WTC11 (cell line): ENCODE measurements at regions not wholly inside any gene's neighbourhood (a gene's known extent, or its start where the extent isn't known, plus 50 kb on each side); places are given as distances from the start of the nearest gene placed in this dataset.

Experiments
- ATAC-seq: fragments of 200-7000 bp; cut with Tn5 transposase; 2 replicates; pipeline ENCODE4 v1.10.0; 2021; ENCODE audit warnings: mild to moderate bottlenecking, moderate library complexity
- CTCF ChIA-PET: fragments of 300-600 bp; sonication (Branson Sonifier 250); formaldehyde crosslinking; loops from one replicate; lab custom pipeline; 2021; ENCODE audit warnings: antibody characterized with exemption; lab: Charles Lee
- POLR2A ChIA-PET: fragments of 350-600 bp; sonication (Branson Sonifier 250); formaldehyde crosslinking; loops from one replicate; lab custom pipeline; 2021; ENCODE audit warnings: antibody characterized with exemption; lab: Charles Lee
- DNase-seq: peaks from one replicate; pipeline ENCODE4 v3.0.0; 2021; ENCODE audit warnings: low spot score
- H3K27ac Mint-ChIP-seq: 2 replicates; pipeline ENCODE4 v1.8.0; 2021; ENCODE audit warnings: mixed read lengths
- H3K27me3 Mint-ChIP-seq: 2 replicates; pipeline ENCODE4 v1.8.0; 2021; ENCODE audit warnings: low read depth, mild to moderate bottlenecking, moderate library complexity, mixed read lengths
- H3K36me3 Mint-ChIP-seq: 2 replicates; pipeline ENCODE4 v1.8.0; 2021; ENCODE audit warnings: mixed read lengths
- H3K4me1 Mint-ChIP-seq: 2 replicates; pipeline ENCODE4 v1.8.0; 2022; ENCODE audit warnings: mixed read lengths
- H3K4me3 Mint-ChIP-seq: 2 replicates; pipeline ENCODE4 v1.8.0; 2021; ENCODE audit warnings: mild to moderate bottlenecking, moderate library complexity, mixed read lengths
- H3K9me3 Mint-ChIP-seq: 2 replicates; pipeline ENCODE4 v1.8.0; 2021; ENCODE audit warnings: mixed read lengths
- ATF3 ChIP-seq: sonication (generic); formaldehyde crosslinking; conservative IDR thresholded peaks from 2 replicates; pipeline ENCODE4 v1.8.1; 2022; ENCODE audit warnings: mild to moderate bottlenecking, missing genetic modification reagents
- CREM ChIP-seq: sonication (generic); formaldehyde crosslinking; IDR thresholded peaks from 2 replicates; pipeline ENCODE4 v1.8.1; 2022; ENCODE audit warnings: mild to moderate bottlenecking, missing genetic modification reagents, moderate library complexity
- E2F4 ChIP-seq: sonication (generic); formaldehyde crosslinking; IDR thresholded peaks from 2 replicates; pipeline ENCODE4 v1.8.1; 2022; ENCODE audit warnings: low read depth, mild to moderate bottlenecking, moderate library complexity, missing genetic modification reagents, borderline replicate concordance
- ELF4 ChIP-seq: sonication (generic); formaldehyde crosslinking; IDR thresholded peaks from 2 replicates; pipeline ENCODE4 v1.8.1; 2022; ENCODE audit warnings: low read depth, mild to moderate bottlenecking, moderate library complexity, missing genetic modification reagents
- FOXK1 ChIP-seq: sonication (generic); formaldehyde crosslinking; IDR thresholded peaks from 2 replicates; pipeline ENCODE4 v1.8.0; 2022; ENCODE audit warnings: mild to moderate bottlenecking, moderate library complexity, missing genetic modification reagents
- FOXP4 ChIP-seq: sonication (generic); formaldehyde crosslinking; IDR thresholded peaks from 2 replicates; pipeline ENCODE4 v1.8.0; 2022; ENCODE audit warnings: mild to moderate bottlenecking, missing genetic modification reagents
- GTF2I ChIP-seq: fragments of 250-450 bp; sonication (Bioruptor Pico); conservative IDR thresholded peaks from 2 replicates; pipeline ENCODE4 v1.4.0; 2021; ENCODE audit warnings: mild to moderate bottlenecking
- JUN ChIP-seq: sonication (generic); formaldehyde crosslinking; IDR thresholded peaks from 2 replicates; pipeline ENCODE4 v1.8.0; 2023; ENCODE audit warnings: mild to moderate bottlenecking, missing genetic modification reagents
- KAT7 ChIP-seq: sonication (generic); formaldehyde crosslinking; IDR thresholded peaks from 2 replicates; pipeline ENCODE4 v1.8.1; 2023; ENCODE audit warnings: missing genetic modification reagents, mild to moderate bottlenecking, borderline replicate concordance
- NFATC4 ChIP-seq: fragments of 250-450 bp; sonication (Bioruptor Pico); IDR thresholded peaks from 2 replicates; pipeline ENCODE4 v1.9.0; 2021; ENCODE audit warnings: mild to moderate bottlenecking
- NR1H2 ChIP-seq: sonication (generic); formaldehyde crosslinking; IDR thresholded peaks from 2 replicates; pipeline ENCODE4 v1.9.0; 2021; ENCODE audit warnings: mild to moderate bottlenecking, moderate library complexity, missing genetic modification reagents
- OVOL2 ChIP-seq: fragments of 250-450 bp; sonication (Bioruptor Pico); IDR thresholded peaks from 2 replicates; pipeline ENCODE4 v1.9.0; 2021; ENCODE audit warnings: mild to moderate bottlenecking, borderline replicate concordance
- PRRX2 ChIP-seq: fragments of 250-450 bp; sonication (Bioruptor Pico); IDR thresholded peaks from 2 replicates; pipeline ENCODE4 v1.8.0; 2021; ENCODE audit warnings: mild to moderate bottlenecking
- RELA ChIP-seq: sonication (generic); formaldehyde crosslinking; IDR thresholded peaks from 2 replicates; pipeline ENCODE4 v1.8.1; 2022; ENCODE audit warnings: missing genetic modification reagents, mild to moderate bottlenecking, borderline replicate concordance
- RORB ChIP-seq: fragments of 250-450 bp; sonication (Bioruptor Pico); IDR thresholded peaks from 2 replicates; pipeline ENCODE4 v1.9.0; 2021; ENCODE audit warnings: mild to moderate bottlenecking
- SMAD4 ChIP-seq: sonication (generic); formaldehyde crosslinking; IDR thresholded peaks from 2 replicates; pipeline ENCODE4 v1.8.0; 2022; ENCODE audit warnings: mild to moderate bottlenecking, missing genetic modification reagents
- USF1 ChIP-seq: sonication (generic); formaldehyde crosslinking; IDR thresholded peaks from 2 replicates; pipeline ENCODE4 v1.8.0; 2022; ENCODE audit warnings: mild to moderate bottlenecking, missing genetic modification reagents
- ZNF121 ChIP-seq: sonication (generic); formaldehyde crosslinking; IDR thresholded peaks from 2 replicates; pipeline ENCODE4 v1.8.0; 2023; ENCODE audit warnings: missing genetic modification reagents
- ZNF317 ChIP-seq: sonication (generic); formaldehyde crosslinking; IDR thresholded peaks from 2 replicates; pipeline ENCODE4 v1.8.1; 2023; ENCODE audit warnings: low read depth, mild to moderate bottlenecking, moderate library complexity, missing genetic modification reagents, borderline replicate concordance
- ZNF532 ChIP-seq: fragments of 250-450 bp; sonication (Bioruptor Pico); IDR thresholded peaks from 2 replicates; pipeline ENCODE4 v1.9.0; 2021; ENCODE audit warnings: mild to moderate bottlenecking, borderline replicate concordance
- ZNF671 ChIP-seq: fragments of 250-450 bp; sonication (Bioruptor Pico); IDR thresholded peaks from 2 replicates; pipeline ENCODE4 v1.8.0; 2021; ENCODE audit warnings: mild to moderate bottlenecking

- no peak for TF ChIP-seq ZNF532 (CRISPR knock-in tag)
- no peak for TF ChIP-seq KAT7 (CRISPR knock-in tag)
- no peak for TF ChIP-seq USF1 (CRISPR knock-in tag)
- no peak for TF ChIP-seq E2F4
- no peak for TF ChIP-seq OVOL2 (CRISPR knock-in tag)
These were observed 665.2 kb upstream of the ZWINT start (continued) for GRCh38 chr10:57026307-57026706.

GRCh38 chr10:57023626-57024025 is 662.6 kb upstream of the ZWINT start:
- ChIA-PET POLR2A (no interaction called here), CTCF (no interaction called here)
- Mint-ChIP-seq H3K36me3 (peaks cover 9% of the 10 kb centered on the region), H3K4me1 (peaks cover 10% of the 10 kb centered on the region), H3K4me3 (no peak overlapping the region), H3K27ac (no peak overlapping the region), H3K9me3 (peaks cover 16% of the 10 kb centered on the region), H3K27me3 (no peaks in the 10 kb centered on the region)
- ATAC-seq (no peak), DNase-seq (no peak)
- no peak for TF ChIP-seq ATF3 (CRISPR knock-in tag)
- TF ChIP-seq FOXP4 (CRISPR knock-in tag): no peak
- TF ChIP-seq RELA (CRISPR knock-in tag): no peak
- no peak for TF ChIP-seq SMAD4
- no peak for TF ChIP-seq FOXK1 (CRISPR knock-in tag)
- no peak for TF ChIP-seq ZNF317 (CRISPR knock-in tag)
- TF ChIP-seq ZNF121: no peak
- TF ChIP-seq ZNF671 (CRISPR knock-in tag): no peak
- TF ChIP-seq RORB (CRISPR knock-in tag): no peak
- no peak for TF ChIP-seq PRRX2 (CRISPR knock-in tag)

- H3K9me3 Mint-ChIP-seq: peaks cover 16% of the 10 kb centered on the region
- H3K36me3 Mint-ChIP-seq: peaks cover 14% of the 10 kb centered on the region
- ATAC-seq: peak; percentile 90
- DNase-seq: no peak
- no peaks in the 10 kb centered on the region for H3K27me3 Mint-ChIP-seq
- H3K4me3 Mint-ChIP-seq: peak overlapping the region; percentile 13
- peaks cover 37% of the 10 kb centered on the region for H3K4me1 Mint-ChIP-seq
- POLR2A ChIA-PET: no interaction called here
- H3K27ac Mint-ChIP-seq: peak overlapping the region; percentile 84
- CTCF ChIA-PET: no interaction called here
- TF ChIP-seq GTF2I (no peak), NR1H2 (CRISPR knock-in tag) (no peak), NFATC4 (no peak), CREM (CRISPR knock-in tag) (no peak), JUN (CRISPR knock-in tag) (no peak), ELF4 (no peak)
These were observed 657.4 kb upstream of the ZWINT start for GRCh38 chr10:57018452-57018851.
